B cell (primary cell): ENCODE measurements at regions not wholly inside any gene's neighbourhood (a gene's known extent, or its start where the extent isn't known, plus 50 kb on each side); places are given as distances from the start of the nearest gene placed in this dataset.
"Not testable (repeated sequence)": the region's sequence is repeated elsewhere in the genome, so short reads cannot be mapped to it uniquely, and the experiment has no call there.

Experiments
- CTCF ChIP-seq: fragments of 200-600 bp; IDR thresholded peaks from one replicate; pipeline ENCODE4 v1.8.0; 2022; ENCODE audit warnings: antibody characterized with exemption, mild to moderate bottlenecking
- EZH2 ChIP-seq: IDR thresholded peaks from 2 replicates; pipeline ENCODE4 v1.6.1; 2012; ENCODE audit warnings: borderline replicate concordance, low read depth, mild to moderate bottlenecking, moderate library complexity, low read length; ENCODE audit not compliant: insufficient read depth, poor library complexity, severe bottlenecking

GRCh38 chr6:72571993-72572392 is 49.9 kb upstream of the KCNQ5 start:
- TF ChIP-seq CTCF, EZH2: not testable (repeated sequence)
